Ramos (cell line): ENCODE measurements at regions not wholly inside any gene's neighbourhood (a gene's known extent, or its start where the extent isn't known, plus 50 kb on each side); places are given as distances from the start of the nearest gene placed in this dataset.

ENCODE experiments used
- in situ Hi-C: fragments of 300-500 bp; cut with MboI; formaldehyde crosslinking; loops from one replicate; pipeline ENCODE4 v1.14.3; 2022; ENCODE audit warnings: low sequenced_read_pairs; ENCODE audit not compliant: unreplicated experiment

- in situ Hi-C loops = no loop called here
These were observed 297.5 kb downstream of the HHIPL2 start for GRCh38 chr1:222250376-222250775.

GRCh38 chr1:222247811-222248310 is 300.0 kb downstream of the HHIPL2 start:
- in situ Hi-C loops = no loop called here

DNA sequence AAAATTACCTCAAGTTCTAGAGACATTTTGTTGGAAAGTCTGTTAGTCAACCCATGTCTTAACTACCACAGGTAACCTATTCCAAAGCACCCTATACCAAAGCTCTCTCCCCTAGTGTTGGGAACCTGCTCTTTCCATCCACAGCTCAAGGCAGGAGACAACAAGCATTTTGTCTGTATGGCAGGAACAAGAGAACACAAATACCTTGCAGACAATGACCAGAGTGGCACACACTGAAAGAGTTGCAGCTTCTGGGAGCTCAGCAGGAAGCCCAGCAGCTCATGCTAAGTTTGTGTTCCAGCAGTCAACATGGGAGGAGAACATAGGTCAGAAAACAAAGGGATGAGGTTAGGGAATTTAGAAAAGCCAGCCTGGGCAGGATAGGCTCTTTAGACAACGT is 300.8 kb downstream of the HHIPL2 start:
- in situ Hi-C loops = no loop called here

DNA sequence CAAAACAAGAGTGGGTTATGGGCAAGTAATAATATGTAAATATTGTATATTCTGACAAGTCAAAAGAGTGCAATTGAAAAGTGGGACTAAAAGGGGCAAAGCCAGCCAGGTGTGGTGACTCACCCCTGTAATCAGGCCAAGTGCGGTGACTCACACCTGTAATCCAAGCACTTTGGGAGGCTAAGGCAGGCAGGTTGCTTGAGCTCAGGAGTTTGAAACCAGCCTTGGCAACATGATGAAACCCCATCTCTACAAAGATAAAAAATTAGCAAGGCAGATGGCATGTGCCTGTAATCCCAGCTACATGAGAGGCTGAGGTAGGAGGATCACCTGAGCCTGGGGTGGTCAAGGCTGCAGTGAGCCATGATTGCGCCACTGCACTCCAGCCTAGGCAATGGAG is 304.0 kb downstream of the HHIPL2 start:
- in situ Hi-C loops = no loop called here

DNA sequence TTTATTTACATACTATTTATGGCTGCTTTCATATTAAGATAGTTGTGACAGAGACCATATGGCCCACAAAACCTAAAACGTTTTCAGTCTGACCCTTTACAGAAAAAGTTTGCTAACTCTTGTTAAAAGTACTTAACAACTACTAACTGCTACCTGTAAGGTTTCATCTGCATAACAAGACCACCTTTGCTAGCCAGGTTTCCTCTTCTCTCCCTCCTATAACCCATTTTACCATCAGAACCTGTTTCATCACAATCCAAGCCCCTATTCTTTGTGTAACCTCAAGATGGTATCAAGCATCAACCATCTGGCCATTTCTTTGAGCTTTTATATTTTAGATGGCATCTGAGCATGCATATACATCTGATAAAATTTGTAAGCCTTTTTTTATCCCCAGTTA is 305.4 kb downstream of the HHIPL2 start:
- in situ Hi-C loops = no loop called here

DNA sequence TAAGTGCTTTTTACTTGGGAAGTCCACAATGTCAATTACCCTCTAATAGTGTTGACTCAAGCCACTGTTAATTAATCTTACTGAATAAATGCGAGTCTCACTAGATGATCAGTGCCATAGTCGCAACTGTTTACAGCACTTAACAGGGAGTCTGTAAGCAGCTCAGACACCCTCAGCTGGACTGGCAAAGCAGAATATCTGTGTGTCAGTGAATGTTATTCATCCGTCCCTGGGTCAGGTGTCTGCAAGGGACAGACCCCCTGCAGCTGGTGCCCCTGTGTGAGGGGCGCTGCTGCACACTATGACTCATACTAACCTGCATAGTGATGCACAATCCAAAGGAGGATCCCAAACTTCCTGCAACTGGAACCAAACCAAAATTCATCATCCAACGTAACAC is 306.5 kb downstream of the HHIPL2 start:
- in situ Hi-C loops = no loop called here

DNA sequence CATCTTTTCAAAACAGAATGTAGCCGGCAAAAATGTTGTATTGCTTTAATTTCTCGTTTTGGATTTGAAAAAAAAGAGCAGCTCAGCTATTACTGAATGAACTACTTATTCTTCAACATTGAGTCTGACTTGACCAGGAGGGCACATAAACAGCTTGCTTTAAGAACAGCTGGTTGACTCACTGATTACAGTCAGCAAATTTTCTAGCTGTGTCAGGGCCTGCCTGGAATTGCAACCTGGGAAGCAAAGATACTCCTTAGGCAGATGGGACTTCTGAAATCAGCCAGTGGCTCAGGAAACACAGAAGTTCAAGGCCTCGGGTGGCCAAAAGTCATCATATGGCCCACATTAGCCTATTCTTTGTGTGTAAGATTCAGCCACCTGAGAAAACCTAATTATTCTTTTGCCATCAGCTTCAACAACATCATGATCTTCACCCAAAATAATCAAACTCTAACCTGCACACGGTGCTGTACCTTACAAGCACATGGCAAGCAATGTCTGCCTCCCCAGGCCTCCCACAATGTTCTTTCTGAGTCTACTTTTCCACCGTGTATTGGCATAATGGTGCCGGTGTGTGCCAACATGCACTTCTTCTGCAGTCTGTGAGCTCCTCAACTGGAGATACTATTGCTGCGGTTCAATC is 307.2 kb downstream of the HHIPL2 start:
- in situ Hi-C loops = no loop called here

DNA sequence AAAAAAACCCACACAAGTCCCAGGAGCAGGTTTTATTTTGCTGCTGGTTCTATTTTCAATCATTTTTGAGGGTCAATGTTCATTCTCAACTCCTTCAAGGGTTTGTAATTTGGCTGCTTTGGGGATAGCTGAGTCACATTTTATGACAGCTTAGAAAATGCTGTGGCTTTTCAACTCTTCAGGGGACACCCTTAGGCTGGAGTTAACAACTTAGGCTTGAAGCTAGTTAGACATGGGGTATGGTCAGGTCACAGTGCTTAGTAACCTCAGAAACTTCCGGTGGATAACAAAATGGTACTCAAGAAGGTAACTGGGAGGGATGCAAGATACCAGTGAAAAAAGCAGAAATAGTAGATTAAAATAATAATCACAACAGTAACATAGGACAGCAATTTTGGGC is 308.8 kb downstream of the HHIPL2 start:
- in situ Hi-C loops = no loop called here

GRCh38 chr1:222234351-222234750 is 313.6 kb downstream of the HHIPL2 start:
- in situ Hi-C loops = no loop called here

DNA sequence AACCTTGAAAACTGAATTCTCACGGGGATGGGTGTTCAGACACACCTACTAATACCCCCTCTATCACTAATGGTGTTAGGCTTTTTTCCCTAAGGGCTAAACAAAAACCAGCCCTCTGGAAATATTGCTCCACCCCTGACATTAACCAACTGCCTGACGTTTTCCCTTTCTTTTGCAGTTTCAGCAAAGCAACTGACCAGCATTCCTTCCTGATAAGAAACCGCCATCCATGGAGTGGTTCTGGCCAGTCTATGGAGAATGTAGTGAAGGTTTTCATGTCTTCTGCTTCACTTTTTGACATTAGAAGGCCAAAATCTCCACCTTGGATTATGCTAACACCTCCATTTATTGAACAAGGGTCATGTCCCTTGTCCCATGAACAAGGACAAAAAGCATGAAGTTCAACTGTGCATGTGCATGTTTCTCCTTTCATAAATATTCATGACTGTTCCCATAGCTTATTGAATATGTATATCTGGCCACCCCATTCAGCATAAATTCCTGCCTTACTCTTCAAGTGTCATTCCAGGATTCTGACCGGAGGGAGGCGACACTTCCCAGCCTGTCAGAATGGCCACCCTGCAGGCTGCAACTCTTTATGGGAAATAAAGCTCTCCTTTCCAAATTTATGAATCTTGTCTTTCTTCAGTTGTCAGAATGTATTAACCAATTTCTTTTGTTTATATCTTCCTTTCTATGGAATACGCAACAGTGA is 314.3 kb downstream of the HHIPL2 start:
- in situ Hi-C loops = no loop called here

DNA sequence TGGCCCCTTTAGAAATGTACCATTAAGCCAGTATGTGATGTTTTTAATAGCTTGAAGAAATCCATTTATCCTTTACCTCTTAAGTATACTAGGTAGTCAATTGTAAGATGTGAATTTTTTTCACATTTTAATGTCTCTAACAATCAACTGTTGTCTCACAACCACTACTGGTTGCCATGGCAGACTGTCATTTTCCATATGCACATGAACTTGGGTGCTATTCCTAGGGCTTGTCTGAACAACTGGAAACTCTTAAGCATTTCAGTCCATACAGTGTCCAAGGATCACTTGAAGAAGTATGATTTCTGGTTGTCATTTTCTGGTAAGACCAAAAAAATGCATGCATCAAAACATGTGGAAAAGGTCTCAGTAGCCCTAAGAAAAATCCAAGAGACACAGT is 315.1 kb downstream of the HHIPL2 start:
- in situ Hi-C loops = no loop called here

GRCh38 chr1:222229672-222230312 is 318.1 kb downstream of the HHIPL2 start:
- in situ Hi-C loops = no loop called here

DNA sequence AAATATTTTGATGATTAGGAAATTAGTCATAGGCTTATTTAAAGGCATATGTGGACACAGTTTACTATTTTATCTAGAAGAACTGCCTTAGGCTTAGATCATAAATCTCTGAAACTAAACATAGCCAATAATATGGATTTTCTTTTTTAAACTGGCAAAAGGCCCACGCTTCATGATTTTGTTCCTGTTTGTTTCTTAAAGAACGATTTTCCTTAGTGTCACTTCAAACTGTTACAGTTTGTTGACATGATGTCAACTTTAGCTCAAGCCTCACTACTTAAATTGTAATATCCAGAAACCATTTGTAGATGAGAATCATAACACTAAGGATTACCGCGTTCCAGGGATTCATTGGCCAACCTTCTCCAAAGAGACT is 322.6 kb downstream of the HHIPL2 start:
- in situ Hi-C loops = no loop called here

GRCh38 chr1:222224636-222225315 is 323.1 kb downstream of the HHIPL2 start:
- in situ Hi-C loops = no loop called here

DNA sequence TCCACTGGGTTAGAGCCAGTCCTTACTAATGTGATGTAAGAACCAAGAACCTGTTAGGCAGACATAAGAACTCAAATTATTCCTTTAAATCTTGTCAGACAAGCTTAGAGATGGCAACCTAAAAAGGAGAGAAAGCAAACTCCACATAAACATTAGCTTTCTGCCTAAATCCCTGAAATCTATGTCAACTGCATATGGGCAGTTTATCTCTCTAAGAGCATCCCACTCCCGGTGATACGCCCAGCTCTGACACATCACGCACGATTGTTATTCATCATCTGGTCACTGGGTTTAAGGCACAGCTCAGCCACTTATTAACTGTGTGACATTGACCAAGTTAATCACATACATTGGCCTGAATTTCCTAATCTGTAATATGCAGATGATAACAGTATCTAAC is 323.7 kb downstream of the HHIPL2 start:
- in situ Hi-C loops = no loop called here

DNA sequence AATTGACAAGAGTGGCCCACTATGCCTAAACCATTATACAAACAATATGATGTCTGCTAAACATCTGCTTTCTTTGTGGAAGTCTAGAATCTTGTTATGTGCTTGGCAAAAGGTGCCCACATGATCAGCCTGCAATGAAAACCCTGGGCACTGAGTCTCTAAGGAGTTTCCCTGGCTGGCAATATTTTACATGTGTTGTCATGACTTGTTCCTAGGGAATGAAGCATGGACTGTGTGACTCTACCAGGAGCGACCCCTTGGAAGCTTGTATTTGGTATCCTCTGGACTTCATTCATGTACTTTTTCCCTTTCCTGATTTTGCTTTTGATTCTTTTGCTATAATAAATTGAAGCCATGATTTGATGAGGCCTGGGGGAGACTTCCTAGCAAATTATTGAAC is 324.9 kb downstream of the HHIPL2 start:
- in situ Hi-C loops = no loop called here

GRCh38 chr1:222216255-222216754 is 331.6 kb downstream of the HHIPL2 start:
- in situ Hi-C loops = no loop called here

- in situ Hi-C loops = no loop called here
These were observed 337.1 kb downstream of the HHIPL2 start for GRCh38 chr1:222210776-222211175.

DNA sequence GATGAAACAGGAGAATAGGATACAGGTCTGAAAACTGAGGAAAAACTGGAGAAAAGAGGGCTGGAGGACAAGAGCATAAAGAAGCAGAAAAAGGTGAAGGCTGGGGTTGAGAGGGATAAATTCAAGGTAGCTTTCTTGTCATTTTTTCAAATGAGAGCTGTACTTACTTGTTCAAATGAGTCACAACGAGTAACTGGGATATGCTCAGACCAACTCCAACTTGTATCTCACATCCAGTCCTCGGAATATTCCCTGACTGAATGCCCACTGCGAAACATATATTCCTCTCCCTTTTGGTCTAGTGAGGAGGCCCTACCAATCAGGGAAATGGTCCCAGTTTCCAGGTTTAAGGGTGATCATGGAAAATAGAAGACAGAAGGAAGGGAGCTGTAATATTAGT is 343.4 kb downstream of the HHIPL2 start:
- in situ Hi-C loops = no loop called here

DNA sequence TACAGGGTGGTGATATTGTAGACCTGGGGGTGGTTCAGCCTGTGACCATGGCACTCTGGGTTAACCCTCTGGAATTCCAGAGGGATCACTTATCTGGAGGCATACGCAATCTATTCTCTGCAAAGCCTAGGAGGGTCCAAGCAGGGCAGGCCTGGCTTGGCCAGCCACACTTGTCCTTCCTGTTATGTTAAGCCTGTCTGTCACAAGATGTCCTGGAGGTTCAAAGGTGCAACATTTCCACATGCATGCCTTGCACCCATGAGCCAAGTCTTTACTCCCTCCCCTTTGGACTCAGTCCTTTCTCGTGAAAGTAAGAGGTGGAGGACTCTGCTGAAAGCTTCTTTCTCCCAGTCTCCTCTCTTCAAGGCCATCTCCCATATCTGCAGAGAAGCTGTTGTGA is 345.1 kb downstream of the HHIPL2 start:
- in situ Hi-C loops = no loop called here

- in situ Hi-C loops = no loop called here
These were observed 351.2 kb downstream of the HHIPL2 start for GRCh38 chr1:222196736-222197135.
